Spleen (tissue), 11 donors: ENCODE measurements at regions not wholly inside any gene's neighbourhood (a gene's known extent, or its start where the extent isn't known, plus 50 kb on each side); places are given as distances from the start of the nearest gene placed in this dataset.

Experiments
- DNase-seq: peaks from one replicate; pipeline ENCODE4 v3.0.0-alpha.2; 2020
- H3K27ac ChIP-seq, 8 donors: fragments of 200-600 bp; sonication (generic) in 7 of 8; 1 replicate in 4 of 8; 2 replicates in 4 of 8; pipeline versions ENCODE4 v1.5.0 to v1.8.0; 2016 to 2021; ENCODE audit warnings: inconsistent platforms in 4 of 8, mild to moderate bottlenecking in 4 of 8, moderate library complexity in 1 of 8
- H3K27me3 ChIP-seq, 7 donors: fragments of 200-600 bp; sonication (generic) in 6 of 7; replicated peaks in 1 of 7; 1 replicate in 4 of 7; 2 replicates in 3 of 7; pipeline versions ENCODE4 v1.5.0 to v1.8.0; 2016 to 2021; ENCODE audit warnings: inconsistent platforms in 3 of 7, mild to moderate bottlenecking in 1 of 7
- H3K36me3 ChIP-seq, 6 donors: fragments of 200-600 bp; sonication (generic) in 5 of 6; 1 replicate in 4 of 6; 2 replicates in 2 of 6; pipeline versions ENCODE4 v1.5.0 to v1.8.0; 2016 to 2021; ENCODE audit warnings: inconsistent platforms in 2 of 6
- H3K4me1 ChIP-seq, 6 donors: fragments of 200-600 bp; sonication (generic) in 5 of 6; 1 replicate in 3 of 6; 2 replicates in 3 of 6; pipeline versions ENCODE4 v1.5.0 to v1.8.0; 2016 to 2021; ENCODE audit warnings: inconsistent platforms in 3 of 6
- H3K4me3 ChIP-seq, 8 donors: fragments of 200-600 bp; sonication (generic) in 7 of 8; 1 replicate in 4 of 8; 2 replicates in 4 of 8; pipeline versions ENCODE4 v1.5.0 to v1.8.0; 2016 to 2021; ENCODE audit warnings: inconsistent platforms in 4 of 8, mild to moderate bottlenecking in 4 of 8, moderate library complexity in 2 of 8
- H3K9me3 ChIP-seq, 8 donors: fragments of 200-600 bp; sonication (generic) in 7 of 8; 1 replicate in 4 of 8; 2 replicates in 4 of 8; pipeline versions ENCODE4 v1.5.0 to v1.8.0; 2016 to 2021; ENCODE audit warnings: inconsistent platforms in 4 of 8
- POLR2A ChIP-seq, 3 donors: fragments of 450-650 bp; IDR thresholded peaks; one replicate each; pipeline ENCODE4 v1.5.1; 2017; ENCODE audit warnings: antibody characterized with exemption in 3 of 3, mild to moderate bottlenecking in 1 of 3
- POLR2AphosphoS5 ChIP-seq, 3 donors: sonication (generic); formaldehyde crosslinking; IDR thresholded peaks; one replicate each; pipeline ENCODE4 v1.5.1; 2017; ENCODE audit warnings: antibody characterized with exemption in 3 of 3
- WGBS, 5 donors: extraction: QIAGEN DNeasy Blood & Tissue Kit in 3 of 5; methylation state at CpG; one replicate each; pipeline versions ENCODE4 v1.1.5 to v1.1.7; 2013 to 2018; 5-methylcytosine and 5-hydroxymethylcytosine counted together
- intact Hi-C: fragments of 100-400 bp; cut with DNase I; formaldehyde crosslinking; loops from one replicate; pipeline ENCODE4 v1.15.0; 2023; ENCODE audit warnings: low total_unique reads
- TF ChIP-seq, protein P1 (sequence below), 11 experiments: fragments of 200-600 bp in 7 of 11; fragments of 450-650 bp in 4 of 11; sonication (generic) in 4 of 11; IDR thresholded peaks in 8 of 11; conservative IDR thresholded peaks in 3 of 11; 1 replicate in 7 of 11; 2 replicates in 4 of 11; pipeline versions ENCODE4 v1.4.0 to v1.8.0; 2016 to 2021; ENCODE audit warnings: antibody characterized with exemption in 11 of 11, inconsistent platforms in 4 of 11, mild to moderate bottlenecking in 1 of 11
- donor health status: healthy with polysubstance abuse.
- donor health status: DM: no; HTN: no; CAD: no; lungs with moderate emphysema.
- donor health status: DM: no; HTN: no; CAD: no.
- donor health status: Bipolar disorder and iron deficiency.
- donor health status: healthy.
- donor health status: DM: no; HTN: no; CAD: no.
- donor health status: DM: yes; HTN: yes; CAD: no.

- Histone ChIP-seq H3K4me1 (no peaks in the 10 kb centered on the region), H3K36me3 (no peaks in the 10 kb centered on the region), H3K9me3 (no peaks in the 10 kb centered on the region), H3K4me3 (no peak overlapping the region), H3K27ac (no peak overlapping the region), H3K27me3 (peaks cover 0 to 5% (median 0%) of the 10 kb centered on the region in 7 donors)
- TF ChIP-seq POLR2AphosphoS5 (IDR thresholded peaks at IDR 0.05), result no peak
- TF ChIP-seq, protein P1, sequence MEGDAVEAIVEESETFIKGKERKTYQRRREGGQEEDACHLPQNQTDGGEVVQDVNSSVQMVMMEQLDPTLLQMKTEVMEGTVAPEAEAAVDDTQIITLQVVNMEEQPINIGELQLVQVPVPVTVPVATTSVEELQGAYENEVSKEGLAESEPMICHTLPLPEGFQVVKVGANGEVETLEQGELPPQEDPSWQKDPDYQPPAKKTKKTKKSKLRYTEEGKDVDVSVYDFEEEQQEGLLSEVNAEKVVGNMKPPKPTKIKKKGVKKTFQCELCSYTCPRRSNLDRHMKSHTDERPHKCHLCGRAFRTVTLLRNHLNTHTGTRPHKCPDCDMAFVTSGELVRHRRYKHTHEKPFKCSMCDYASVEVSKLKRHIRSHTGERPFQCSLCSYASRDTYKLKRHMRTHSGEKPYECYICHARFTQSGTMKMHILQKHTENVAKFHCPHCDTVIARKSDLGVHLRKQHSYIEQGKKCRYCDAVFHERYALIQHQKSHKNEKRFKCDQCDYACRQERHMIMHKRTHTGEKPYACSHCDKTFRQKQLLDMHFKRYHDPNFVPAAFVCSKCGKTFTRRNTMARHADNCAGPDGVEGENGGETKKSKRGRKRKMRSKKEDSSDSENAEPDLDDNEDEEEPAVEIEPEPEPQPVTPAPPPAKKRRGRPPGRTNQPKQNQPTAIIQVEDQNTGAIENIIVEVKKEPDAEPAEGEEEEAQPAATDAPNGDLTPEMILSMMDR (IDR thresholded peaks at IDR 0.05 in 8 of 11, conservative IDR thresholded peaks at IDR 0.05 in 3 of 11), result no peak
- no peak for TF ChIP-seq POLR2A (IDR thresholded peaks at IDR 0.05)
- WGBS, 5 donors, result 65 to 80% (median 77%) methylated on average over 3 to 4 of the region's 4 CpGs
- intact Hi-C loops, result no loop called here
- DNase-seq, result no peak
Measured at GRCh38 chr16:54402270-54402669, 115.7 kb upstream of the IRX3 start.

DNA sequence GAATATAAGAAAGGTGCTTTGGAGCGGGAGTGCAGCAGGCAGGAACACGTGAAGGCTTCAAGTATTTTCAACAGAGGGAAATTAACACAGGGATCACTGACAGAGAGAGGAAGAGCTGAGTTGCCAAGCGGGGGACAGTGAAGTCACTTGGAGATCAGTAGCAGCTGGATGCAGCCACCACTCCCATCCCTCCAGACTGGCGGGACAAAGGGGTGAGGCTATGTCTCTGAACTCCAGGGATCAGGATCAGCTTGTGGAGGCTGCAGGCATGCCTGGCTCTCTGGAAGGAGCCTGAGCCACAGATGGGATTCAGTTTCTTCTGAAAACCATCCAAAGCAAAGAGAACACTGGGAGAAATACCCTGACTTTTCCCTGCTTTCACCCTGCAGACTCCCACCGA is 113.7 kb upstream of the IRX3 start:
- Histone ChIP-seq H3K36me3 (no peaks in the 10 kb centered on the region), H3K27ac (no peak overlapping the region), H3K4me3 (no peak overlapping the region), H3K9me3 (no peaks in the 10 kb centered on the region), H3K27me3 (peaks cover 0 to 5% (median 0%) of the 10 kb centered on the region in 7 donors), H3K4me1 (no peaks in the 10 kb centered on the region)
- intact Hi-C loops, result no loop called here
- 66 to 71% (median 71%) methylated on average over 5 of the region's 5 CpGs for WGBS, 5 donors
- TF ChIP-seq POLR2AphosphoS5 (IDR thresholded peaks at IDR 0.05), result no peak
- TF ChIP-seq, protein P1 (IDR thresholded peaks at IDR 0.05 in 8 of 11, conservative IDR thresholded peaks at IDR 0.05 in 3 of 11), result no peak
- TF ChIP-seq POLR2A (IDR thresholded peaks at IDR 0.05), result no peak
- no peak for DNase-seq

DNA sequence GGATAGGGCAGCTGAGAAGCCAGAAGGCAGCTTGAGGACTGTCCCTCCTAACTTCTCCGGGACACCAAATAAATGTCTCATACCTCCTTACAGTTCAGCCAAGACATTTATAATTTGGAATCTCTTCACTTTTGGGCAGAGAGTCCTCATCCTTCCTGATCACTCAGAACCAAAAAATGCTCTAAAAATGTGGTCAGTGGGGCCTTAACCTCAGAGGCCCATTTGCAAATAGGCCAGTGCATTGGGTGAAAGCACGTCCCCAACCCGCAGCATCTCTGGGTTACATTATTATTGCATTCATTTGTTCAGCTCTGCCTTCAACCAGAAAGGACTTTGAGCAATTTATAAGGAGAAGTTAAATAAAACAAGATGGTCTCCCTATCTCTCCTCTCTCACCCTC is 112.4 kb upstream of the IRX3 start:
- no peak for TF ChIP-seq POLR2A (IDR thresholded peaks at IDR 0.05)
- TF ChIP-seq, protein P1 (IDR thresholded peaks at IDR 0.05 in 8 of 11, conservative IDR thresholded peaks at IDR 0.05 in 3 of 11), result no peak
- no peak for TF ChIP-seq POLR2AphosphoS5 (IDR thresholded peaks at IDR 0.05)

DNA sequence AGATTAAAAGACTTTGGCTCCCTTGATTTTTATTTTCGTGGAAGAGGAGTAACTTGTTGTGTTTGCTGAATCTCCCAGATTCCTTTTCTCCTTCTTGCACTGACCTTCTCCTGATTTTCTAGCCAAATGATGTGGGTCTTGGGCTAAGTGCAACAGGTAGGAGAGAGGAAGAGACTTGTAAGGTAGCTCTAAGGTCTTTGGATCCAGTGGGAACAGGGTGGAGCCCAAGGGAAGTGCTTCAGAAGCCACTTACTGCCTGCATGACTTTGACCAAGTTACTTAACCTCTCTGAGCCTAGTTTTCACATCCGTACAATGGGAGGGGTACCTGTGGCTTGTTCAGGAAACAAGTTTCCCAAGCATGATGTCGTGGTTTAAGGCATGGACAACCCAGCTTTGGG is 111.3 kb upstream of the IRX3 start:
- Histone ChIP-seq H3K9me3 (peaks cover 0 to 6% (median 0%) of the 10 kb centered on the region in 8 donors), H3K27me3 (peaks cover 0 to 9% (median 0%) of the 10 kb centered on the region in 7 donors), H3K4me1 (no peaks in the 10 kb centered on the region), H3K36me3 (no peaks in the 10 kb centered on the region), H3K27ac (no peak overlapping the region), H3K4me3 (no peak overlapping the region)
- intact Hi-C loops, result no loop called here
- TF ChIP-seq POLR2A (IDR thresholded peaks at IDR 0.05), result no peak
- TF ChIP-seq POLR2AphosphoS5 (IDR thresholded peaks at IDR 0.05), result no peak
- TF ChIP-seq, protein P1 (IDR thresholded peaks at IDR 0.05 in 8 of 11, conservative IDR thresholded peaks at IDR 0.05 in 3 of 11), result no peak
- WGBS, 5 donors, result 39 to 59% (median 42%) methylated on average over 3 of the region's 3 CpGs
- no peak for DNase-seq

More for the DNA sequence above, 112.4 kb upstream of the IRX3 start:
- intact Hi-C loops, result no loop called here
- H3K27ac ChIP-seq, result no peak overlapping the region
- H3K36me3 ChIP-seq, result no peaks in the 10 kb centered on the region
- no peak overlapping the region for H3K4me3 ChIP-seq
- DNase-seq, result no peak
- H3K4me1 ChIP-seq, result no peaks in the 10 kb centered on the region
- peaks cover 0 to 5% (median 0%) of the 10 kb centered on the region in 7 donors for H3K27me3 ChIP-seq
- peaks cover 0 to 6% (median 0%) of the 10 kb centered on the region in 8 donors for H3K9me3 ChIP-seq
- 83 to 94% (median 86%) methylated on average over 3 of the region's 3 CpGs for WGBS, 5 donors
